BJ (cell line): ENCODE measurements at regions not wholly inside any gene's neighbourhood (a gene's known extent, or its start where the extent isn't known, plus 50 kb on each side); places are given as distances from the start of the nearest gene placed in this dataset.

Experiments used
- CTCF ChIA-PET: fragments of 350-600 bp; formaldehyde crosslinking; extraction: SDS; loops from one replicate; lab custom pipeline; 2021; ENCODE audit warnings: antibody characterized with exemption, inconsistent platforms; lab: Yijun Ruan, JAX
- POLR2A ChIA-PET: fragments of 300-600 bp; sonication (Branson Sonifier 250); formaldehyde crosslinking; extraction: SDS; loops from one replicate; lab custom pipeline; 2021; ENCODE audit warnings: antibody characterized with exemption; lab: Charles Lee
- DNase-seq: peaks from one replicate; pipeline ENCODE4 v3.0.0-alpha.2; 2011; ENCODE audit warnings: low read depth
- H3K27me3 ChIP-seq: 2 replicates; pipeline ENCODE4 v1.6.0; 2011; ENCODE audit warnings: low read length; ENCODE audit not compliant: control insufficient read depth, insufficient read depth
- H3K36me3 ChIP-seq: 2 replicates; pipeline ENCODE4 v1.5.1; 2011; ENCODE audit warnings: low read length; ENCODE audit not compliant: control insufficient read depth, insufficient read depth
- H3K4me3 ChIP-seq: 2 replicates; pipeline ENCODE4 v1.5.1; 2011; ENCODE audit warnings: low read depth, mild to moderate bottlenecking, control low read depth, low read length
- TF ChIP-seq, protein P1 (sequence below): IDR thresholded peaks from 2 replicates; pipeline ENCODE4 v1.5.1; 2011; ENCODE audit warnings: low read depth, mild to moderate bottlenecking, control low read depth, inconsistent platforms, low read length, moderate library complexity; ENCODE audit not compliant: insufficient read depth

DNA sequence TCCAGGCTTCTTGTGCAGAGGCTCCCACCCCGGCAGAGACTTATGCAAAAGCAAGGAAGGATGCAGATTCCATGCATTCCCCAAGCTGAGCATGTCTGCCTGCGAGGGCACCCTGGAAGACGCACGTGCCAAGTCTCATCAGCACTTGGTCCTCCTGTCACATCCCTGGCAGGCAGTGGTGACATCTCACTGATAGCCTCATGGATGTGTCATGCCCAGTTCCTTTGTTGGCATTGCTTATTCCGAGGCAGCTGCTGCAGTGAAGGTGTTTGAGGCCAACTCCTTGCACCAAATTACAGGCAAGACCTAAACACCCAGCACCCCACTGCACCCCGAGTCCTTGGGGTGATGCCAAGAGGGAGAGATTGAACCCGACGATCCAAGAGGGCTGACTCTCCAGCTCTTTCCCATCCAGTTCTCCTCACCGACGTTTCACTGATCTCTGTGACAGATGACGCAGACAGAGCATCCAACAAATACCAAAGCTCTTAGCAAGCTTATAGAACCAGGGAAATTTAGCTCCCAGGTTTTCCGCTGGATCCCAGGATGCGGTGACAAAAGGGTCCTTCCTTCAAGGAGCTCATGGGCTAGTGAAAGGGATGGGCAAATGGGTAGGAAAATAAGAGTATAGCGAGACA is 611.1 kb downstream of the AJAP1 start:
- POLR2A ChIA-PET, result no interaction called here
- Histone ChIP-seq H3K36me3 (no peaks in the 10 kb centered on the region), H3K4me3 (no peak overlapping the region), H3K27me3 (no peaks in the 10 kb centered on the region)
- no peak for DNase-seq
- CTCF ChIA-PET, result no interaction called here
- TF ChIP-seq, protein P1, sequence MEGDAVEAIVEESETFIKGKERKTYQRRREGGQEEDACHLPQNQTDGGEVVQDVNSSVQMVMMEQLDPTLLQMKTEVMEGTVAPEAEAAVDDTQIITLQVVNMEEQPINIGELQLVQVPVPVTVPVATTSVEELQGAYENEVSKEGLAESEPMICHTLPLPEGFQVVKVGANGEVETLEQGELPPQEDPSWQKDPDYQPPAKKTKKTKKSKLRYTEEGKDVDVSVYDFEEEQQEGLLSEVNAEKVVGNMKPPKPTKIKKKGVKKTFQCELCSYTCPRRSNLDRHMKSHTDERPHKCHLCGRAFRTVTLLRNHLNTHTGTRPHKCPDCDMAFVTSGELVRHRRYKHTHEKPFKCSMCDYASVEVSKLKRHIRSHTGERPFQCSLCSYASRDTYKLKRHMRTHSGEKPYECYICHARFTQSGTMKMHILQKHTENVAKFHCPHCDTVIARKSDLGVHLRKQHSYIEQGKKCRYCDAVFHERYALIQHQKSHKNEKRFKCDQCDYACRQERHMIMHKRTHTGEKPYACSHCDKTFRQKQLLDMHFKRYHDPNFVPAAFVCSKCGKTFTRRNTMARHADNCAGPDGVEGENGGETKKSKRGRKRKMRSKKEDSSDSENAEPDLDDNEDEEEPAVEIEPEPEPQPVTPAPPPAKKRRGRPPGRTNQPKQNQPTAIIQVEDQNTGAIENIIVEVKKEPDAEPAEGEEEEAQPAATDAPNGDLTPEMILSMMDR, result no peak

DNA sequence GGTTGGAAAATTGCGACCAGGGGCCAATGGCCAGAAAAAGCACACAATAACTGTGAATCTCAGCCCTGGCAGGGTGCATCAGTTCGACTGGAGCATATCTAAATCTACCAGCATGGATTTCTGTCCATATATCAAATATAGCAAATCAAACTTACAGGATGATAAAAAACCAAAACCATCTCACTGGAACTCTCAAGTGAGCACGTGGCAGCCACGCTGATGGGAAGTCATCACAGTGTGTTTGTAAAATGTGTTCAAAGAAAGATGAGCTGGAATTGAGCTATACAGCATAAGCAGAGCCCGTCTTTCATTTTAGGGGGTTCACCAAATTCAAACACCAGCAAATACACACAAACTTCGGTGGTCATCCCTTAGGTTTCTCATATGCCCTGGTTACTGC is 610.1 kb downstream of the AJAP1 start:
- H3K27me3 ChIP-seq, result no peaks in the 10 kb centered on the region
- ChIA-PET POLR2A (no interaction called here), CTCF (no interaction called here)
- H3K36me3 ChIP-seq, result no peaks in the 10 kb centered on the region
- TF ChIP-seq, protein P1, result no peak
- no peak for DNase-seq
- no peak overlapping the region for H3K4me3 ChIP-seq

DNA sequence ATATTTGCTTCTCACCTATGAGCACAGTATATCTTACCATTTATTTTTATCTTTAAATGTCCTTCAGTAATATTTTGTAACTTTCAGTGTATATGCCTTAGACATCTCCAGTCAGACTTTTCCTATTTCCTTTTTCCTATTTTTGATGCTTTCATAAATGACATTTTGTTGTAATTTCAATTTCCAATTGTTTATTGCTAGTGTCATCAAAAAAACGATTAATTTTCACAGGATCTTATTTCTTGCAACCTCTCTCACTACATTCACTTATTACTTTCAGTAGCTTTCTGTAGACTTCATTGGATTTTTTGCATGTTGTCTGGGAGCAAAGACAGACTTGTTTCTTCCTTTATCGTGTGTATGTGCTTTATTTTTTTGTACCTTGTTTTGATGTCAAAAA is 602.4 kb downstream of the AJAP1 start:
- no peak for DNase-seq
- Histone ChIP-seq H3K27me3 (no peaks in the 10 kb centered on the region), H3K4me3 (no peak overlapping the region), H3K36me3 (no peaks in the 10 kb centered on the region)
- POLR2A ChIA-PET, result no interaction called here
- CTCF ChIA-PET, result no interaction called here
- TF ChIP-seq, protein P1, result no peak

DNA sequence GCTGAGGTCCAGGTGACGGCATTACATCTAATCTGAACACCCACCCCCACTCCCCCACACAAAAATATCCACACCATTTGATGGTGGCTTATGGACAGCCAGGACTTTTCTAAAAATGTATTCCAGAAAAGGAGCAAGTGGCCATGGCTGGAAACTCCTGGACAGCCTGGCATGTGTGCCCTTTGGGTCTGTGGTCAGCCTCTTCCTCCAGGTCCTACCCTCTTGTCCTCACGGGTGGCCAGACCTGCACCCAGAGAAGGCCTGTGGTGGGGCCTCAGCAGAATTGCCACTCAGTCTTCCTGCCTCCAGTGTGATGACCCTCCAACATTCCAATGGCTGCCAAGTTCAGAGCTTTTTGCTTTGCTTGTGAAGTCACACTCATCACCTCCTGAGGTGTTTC is 600.6 kb downstream of the AJAP1 start:
- POLR2A ChIA-PET, result no interaction called here
- Histone ChIP-seq H3K36me3 (no peaks in the 10 kb centered on the region), H3K27me3 (no peaks in the 10 kb centered on the region), H3K4me3 (no peak overlapping the region)
- TF ChIP-seq, protein P1, result no peak
- CTCF ChIA-PET, result no interaction called here
- no peak for DNase-seq

DNA sequence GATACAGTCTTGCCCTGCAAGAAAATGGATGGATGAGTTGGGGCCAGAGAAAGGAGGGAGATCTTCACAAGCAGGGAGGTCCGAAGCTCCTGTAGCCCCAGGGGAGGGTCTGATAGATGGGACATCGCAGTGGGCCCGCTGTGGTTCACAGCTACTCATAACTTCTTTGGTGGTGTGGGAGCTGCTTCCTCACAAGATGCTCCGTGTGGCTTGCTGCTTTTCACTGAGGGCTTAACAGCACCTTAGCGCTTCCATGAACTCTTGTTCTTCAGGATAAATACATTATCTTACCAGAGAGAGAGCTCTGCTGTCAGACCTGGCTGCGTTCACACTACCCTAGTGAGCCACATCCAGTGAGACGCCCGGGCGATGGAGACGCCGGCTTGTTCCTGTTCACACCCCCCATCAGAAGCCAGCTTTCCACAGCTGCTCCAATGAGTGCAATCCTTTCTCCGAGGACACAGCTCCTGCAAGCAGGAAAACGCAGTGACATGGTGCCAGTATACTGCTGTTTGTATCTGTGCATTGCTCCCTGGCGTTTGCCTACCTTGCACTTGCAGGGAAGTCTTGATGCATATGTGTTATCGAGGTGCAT is 599.8 kb downstream of the AJAP1 start:
- H3K27me3 ChIP-seq, result no peaks in the 10 kb centered on the region
- TF ChIP-seq, protein P1, result no peak
- CTCF ChIA-PET, result no interaction called here
- no peak for DNase-seq
- no peaks in the 10 kb centered on the region for H3K36me3 ChIP-seq
- no peak overlapping the region for H3K4me3 ChIP-seq
- POLR2A ChIA-PET, result no interaction called here
